CD4-positive, alpha-beta T cell treated with Interleukin-6 at 100 ng/mL for 8 hours (primary cell): ENCODE measurements at regions not wholly inside any gene's neighbourhood (a gene's known extent, or its start where the extent isn't known, plus 50 kb on each side); places are given as distances from the start of the nearest gene placed in this dataset.

Experiments used
- DNase-seq: peaks from one replicate; pipeline ENCODE4 v3.0.0-alpha.2; 2020; ENCODE audit warnings: mixed read lengths, low spot score

GRCh38 chr3:16658004-16658924, 53.0 kb upstream of the DAZL start:
- no peak for DNase-seq

DNA sequence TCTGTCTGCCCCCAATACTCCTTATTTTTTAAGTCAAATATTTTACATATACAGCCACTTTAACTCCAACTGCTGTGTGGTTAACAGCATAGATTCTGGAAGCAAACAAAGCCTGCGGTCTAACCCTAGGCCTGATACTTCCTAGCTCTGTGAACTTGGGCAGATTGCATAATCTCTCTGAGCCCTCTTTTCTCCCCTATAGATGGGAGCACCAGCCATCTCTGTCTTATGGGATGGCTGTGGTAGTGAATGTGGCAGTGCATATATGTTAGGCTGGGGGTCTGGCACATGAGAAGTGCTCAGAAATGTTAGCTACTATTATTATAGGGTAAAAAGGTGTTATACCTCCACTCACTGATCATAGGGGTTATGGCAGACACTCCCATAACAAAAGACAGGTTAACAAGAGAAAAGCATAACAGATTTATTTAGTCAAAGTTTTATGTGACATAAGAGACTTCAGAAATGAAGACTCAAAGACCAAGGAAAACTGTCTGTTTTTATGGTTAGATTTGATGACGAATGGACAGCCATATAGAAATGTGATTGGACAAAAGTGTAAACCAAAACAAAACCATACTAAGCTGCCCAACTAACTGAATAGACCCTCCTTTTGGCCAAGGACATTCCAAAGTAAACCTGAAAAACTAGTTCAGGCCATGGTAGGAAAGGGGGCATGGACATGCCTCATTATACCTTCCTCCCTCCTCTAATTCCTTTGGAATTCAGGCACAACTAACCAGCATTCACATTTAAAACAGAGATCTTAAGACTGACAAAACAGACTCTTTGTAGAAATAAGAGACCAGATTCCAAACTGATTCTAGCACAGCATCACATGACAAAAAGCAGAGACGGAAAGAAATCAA, 53.9 kb upstream of the DAZL start:
- no peak for DNase-seq

- DNase-seq: no peak
Measured at GRCh38 chr3:16663854-16664712, 58.9 kb upstream of the DAZL start.

DNA sequence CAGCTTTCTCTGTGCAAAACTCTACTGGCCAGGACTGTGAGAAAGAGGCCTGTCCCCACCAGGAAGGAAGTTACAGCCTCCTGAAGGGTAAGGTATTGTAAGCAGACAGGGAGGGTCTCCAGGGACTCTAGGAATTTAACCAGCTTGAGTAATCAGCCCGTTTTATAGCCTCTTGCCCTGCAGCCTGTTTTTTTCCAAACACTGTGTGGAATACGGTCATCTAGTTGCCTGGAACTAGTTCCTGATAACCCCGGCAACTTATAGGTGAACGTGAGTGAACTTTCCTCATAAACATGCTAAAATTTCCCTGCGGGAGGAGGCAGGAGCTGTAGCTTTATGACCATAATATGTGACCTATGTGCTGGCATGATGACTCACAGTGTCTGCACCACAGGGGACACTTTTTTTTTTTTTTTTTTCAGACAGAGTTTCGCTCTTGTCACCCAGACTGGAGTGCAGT, 60.1 kb upstream of the DAZL start:
- no peak for DNase-seq

DNA sequence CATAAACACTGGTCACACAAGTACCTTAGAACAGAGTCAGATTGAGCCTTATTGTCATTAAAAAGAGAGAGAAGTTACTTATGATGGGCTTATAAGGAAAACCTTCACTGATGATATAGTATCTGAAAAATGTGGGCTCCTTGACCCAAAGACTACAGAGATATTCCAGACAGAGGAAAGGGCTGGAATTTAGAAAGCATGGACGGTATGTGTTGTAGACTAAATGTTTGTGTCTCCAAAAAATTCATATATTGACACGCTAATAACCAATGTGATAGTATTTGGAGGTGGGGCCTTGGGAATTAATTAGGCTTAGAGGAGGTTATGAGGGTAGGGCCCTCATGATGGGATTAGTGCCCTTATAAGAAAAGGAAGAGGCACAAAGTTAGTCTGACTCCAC, 61.0 kb upstream of the DAZL start:
- DNase-seq: no peak

GRCh38 chr3:16667633-16668032, 62.4 kb upstream of the DAZL start:
- DNase-seq: no peak

DNA sequence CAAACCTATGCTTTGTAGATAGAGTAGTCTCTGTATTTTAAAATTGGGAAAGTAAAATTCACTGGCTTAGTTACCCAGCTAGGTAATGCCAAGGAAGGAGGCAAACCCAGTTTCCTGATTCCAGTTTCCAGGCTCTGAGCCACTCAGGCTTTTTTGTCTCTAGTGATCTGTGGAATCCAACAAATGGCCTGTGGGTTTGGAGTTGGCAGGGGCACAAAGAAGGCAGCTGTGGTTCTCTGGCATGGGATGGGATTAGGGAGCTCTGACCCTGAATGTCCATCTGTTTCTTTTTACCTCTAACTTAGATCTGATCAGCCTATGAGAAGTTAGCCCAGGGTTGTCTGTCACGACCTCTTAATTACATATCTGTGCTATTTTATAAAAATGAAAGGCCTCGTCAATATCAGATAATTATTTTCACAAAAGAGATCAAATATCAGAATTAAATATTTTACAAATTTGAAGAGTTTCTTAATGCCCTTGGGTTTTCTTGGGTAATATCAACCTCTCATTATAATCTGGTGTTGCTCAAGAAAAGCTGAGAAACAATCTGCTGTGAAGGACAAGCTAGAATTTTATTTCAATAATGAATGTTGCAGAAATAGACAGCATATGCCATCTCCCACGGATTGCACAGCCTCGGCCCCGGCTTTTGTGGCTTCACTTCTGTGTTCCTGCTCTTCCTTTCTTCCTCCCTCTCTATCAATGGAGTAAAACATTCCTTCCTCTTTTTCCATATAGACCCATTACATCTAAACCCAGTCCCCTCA, 63.7 kb upstream of the DAZL start:
- no peak for DNase-seq

DNA sequence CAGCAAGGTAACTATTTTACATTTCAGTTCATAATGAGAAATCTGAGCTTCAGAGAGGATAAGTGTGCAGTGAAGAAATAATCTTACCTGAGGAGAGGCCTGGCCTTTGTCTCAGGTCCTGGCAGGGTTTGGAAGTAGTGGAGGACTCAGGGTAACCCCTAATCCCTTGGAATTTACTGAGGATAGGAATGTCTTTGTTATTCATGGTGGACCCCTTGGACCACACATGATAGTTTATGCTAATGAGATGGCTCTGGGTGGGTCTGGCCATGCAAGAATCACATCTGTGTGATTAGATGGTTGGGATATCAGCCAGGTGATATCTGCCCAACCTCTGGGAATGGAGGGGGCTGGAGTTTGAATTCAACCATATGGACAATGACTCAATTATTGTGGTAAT, 65.0 kb upstream of the DAZL start:
- DNase-seq: no peak

DNA sequence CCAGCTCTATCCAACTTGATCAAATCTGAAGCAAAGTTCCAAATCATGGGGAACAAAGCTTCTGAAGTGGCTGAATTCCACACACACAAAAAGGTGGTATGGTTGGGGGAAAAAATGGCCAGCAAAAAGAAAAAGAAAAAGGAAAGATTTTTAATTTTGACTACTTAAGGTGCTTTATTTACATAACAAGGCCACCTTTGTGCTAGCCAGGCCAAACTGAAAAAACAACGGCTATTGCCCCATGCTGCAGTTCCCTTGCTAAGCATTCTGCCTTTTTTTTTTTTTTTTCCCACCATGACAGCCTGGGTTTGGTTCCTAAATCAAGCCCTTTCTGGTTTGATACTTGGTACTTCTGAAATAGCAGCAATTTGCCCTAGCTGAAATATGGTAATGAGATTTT, 66.5 kb upstream of the DAZL start:
- DNase-seq: no peak

DNA sequence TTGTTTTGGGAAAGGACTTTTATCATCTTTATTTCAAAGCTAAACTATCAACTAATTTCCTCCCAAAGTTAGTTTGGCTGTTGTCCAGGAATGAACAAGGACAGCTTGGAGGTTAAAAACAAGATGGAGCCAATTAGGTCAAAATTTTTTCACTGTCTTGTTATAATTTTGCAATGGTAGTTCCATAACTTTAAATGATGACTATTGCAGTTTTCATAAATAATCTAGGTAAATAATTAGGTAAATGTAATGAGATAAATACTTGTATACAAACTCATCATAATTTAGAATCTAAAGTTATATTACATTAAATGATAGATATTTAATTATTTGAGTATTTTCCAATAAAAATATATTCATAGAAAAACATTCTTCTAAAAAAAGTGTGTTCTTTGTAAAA, 68.3 kb upstream of the DAZL start:
- DNase-seq: no peak

DNA sequence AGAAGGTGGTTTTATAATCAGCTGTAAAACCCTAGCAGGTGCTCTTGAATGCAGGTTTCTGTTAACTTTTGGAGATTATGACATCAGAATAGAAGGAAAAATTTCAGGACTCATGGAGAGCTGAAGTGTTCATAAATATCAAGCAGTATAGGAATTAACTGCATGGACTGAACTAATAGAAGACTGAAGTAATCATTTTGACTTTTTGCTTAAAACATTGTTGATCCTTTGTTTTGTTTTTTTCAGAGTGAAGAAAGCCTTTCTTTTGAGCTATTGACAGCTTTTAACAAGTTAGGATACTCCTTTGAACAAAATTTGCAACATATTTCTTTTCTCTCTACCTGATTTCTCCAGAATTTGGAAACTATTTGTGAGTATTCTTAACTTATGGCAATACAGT, 70.6 kb upstream of the DAZL start:
- DNase-seq: no peak

DNA sequence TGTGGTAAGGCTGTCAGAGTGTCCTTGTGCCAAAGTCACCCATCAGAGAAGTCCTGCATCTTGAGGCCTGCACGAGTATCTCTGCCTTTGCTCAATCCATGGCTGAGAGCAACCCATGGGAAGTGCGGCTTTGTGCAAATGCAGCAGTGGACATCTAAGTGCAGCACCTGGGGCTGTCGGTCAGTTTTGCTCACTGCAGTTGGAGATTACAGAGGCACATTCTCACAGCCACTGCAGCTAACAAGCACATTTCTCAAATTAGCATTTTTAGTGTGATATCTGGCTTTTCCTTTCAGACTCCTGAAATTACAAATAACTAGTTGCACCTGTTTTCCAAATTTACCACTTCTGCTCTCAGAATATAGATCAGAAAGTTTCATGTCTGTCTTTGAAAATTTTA, 81.5 kb upstream of the DAZL start:
- no peak for DNase-seq

DNA sequence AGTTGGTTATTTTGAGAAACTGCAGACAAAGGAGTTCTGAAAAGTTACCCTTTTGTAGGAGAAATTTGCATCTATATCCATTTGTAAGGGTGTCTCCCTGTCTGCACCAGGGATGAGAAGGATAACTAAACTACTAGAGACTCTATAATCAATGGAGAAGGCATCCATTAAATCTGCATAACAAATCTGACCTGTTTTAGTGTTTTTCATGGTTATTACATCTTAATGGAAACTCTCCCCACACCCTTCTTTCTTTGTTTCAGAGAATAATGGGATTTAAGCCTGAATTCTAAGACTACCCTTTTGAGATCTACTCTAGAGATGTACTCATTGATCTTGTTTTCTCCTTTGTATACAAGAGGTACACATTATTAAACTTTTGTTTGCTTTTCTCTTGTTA, 82.0 kb upstream of the DAZL start:
- no peak for DNase-seq

DNA sequence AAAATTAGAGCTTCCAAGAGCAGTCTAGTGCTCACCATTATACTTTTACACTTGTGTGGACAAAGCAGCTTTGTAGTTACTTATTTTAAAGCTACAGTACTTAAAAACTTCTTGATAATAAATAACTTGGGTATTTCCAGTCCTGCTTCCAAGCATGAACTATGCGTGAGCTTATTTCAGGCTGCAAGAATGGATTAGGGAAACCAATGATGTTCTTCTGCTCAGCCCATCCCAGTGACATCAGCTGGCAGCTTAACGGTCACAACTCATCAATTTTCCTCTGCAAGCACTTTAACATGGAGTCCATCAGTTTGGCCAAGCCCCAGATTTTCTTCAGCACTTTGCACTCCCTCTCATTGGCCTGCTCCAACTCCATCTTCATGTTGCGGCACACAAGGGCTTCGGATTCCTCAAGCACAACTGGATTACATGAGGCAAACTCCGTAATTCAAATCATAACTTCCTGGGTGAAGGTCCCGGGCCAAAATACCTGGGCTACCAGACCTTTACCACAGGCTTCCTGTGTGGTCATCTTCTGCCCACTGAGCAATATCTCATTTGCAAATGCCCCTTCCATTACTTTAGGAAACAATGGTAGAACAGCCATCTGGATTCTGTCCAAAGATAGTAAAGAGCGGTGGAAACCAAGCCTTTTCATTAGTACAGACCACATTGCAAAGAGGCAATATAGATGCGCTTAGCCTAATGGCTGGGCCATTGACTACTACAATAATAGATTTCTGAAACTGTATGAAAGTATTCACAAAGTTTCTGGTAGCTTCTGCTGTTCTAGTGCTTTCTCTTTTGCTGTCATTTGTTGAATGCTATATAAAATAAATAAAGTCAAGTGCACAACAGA, 87.5 kb upstream of the DAZL start:
- no peak for DNase-seq

DNA sequence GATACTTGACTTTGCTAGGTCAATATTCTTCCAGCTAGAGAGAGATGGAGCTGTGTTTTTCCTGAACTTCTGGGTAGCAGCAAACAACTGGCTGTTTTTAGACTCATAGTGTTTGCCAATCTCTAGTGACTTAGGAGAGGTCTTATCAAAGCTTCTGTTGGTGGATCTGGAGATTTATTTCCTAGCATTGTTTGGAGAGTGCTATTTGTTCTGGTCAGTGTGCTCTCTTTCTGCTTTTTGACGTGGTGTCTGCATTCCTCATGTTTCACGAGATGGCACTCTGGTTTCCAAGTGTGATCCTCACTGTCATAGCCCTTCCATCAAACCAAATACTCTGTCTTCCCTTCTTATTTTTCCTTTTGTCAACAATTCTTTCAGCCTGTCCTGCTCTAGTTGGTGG, 88.6 kb upstream of the DAZL start:
- DNase-seq: no peak

GRCh38 chr3:16695710-16696109, 90.5 kb upstream of the DAZL start:
- no peak for DNase-seq

DNA sequence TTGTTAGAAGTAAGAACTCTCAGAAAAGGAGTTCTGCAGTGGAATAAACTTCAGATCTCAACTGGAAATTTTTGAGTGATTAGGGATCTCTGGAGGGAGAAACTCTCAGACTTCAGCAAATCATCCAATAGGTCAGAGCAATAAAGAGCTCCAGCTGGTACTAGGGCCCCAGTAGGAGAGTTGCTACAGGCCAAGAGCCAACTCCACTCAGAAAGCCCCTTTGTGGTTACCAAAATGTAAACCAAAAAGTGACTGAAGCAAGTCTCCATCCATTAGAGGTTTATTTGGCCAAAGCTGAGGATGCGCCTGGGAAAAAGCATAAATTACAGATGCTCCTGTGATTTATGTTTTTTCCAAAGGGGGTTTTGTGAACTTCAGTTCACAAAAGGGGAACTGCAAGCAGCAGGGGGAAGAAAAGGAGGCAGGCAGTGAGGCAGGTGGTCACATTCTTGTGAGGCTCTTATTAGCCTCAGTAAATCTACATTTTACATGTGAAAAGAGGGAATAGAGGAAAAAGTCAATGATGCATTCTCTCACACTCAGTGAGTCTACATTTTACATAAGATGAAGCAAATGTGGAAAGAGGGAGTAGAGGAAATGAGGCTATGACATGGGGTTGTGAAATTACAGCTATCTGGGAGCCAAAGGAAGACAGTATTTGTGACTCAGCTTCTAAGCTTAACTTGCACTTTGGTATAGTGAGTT, 92.4 kb upstream of the DAZL start:
- DNase-seq: no peak

DNA sequence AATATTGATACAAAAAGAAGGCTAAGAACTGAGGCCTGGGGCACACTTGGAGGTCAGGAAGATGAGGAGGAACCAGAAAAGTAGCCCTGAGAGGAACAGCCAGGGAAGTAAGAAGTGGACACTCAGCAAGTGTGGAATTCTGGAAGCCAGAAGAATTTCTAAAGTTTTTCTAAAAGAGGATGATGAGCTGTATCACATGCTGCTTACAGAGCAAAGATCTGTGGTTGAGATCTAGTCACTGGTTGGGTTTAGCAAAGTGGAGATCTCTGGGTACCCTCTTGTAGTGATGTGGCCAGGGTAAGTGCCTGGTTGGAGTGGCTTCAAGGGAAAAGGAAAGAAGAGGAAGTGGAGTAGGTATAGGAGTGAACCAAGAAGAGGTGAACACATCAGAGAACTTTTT, 95.4 kb upstream of the DAZL start:
- DNase-seq: no peak

DNA sequence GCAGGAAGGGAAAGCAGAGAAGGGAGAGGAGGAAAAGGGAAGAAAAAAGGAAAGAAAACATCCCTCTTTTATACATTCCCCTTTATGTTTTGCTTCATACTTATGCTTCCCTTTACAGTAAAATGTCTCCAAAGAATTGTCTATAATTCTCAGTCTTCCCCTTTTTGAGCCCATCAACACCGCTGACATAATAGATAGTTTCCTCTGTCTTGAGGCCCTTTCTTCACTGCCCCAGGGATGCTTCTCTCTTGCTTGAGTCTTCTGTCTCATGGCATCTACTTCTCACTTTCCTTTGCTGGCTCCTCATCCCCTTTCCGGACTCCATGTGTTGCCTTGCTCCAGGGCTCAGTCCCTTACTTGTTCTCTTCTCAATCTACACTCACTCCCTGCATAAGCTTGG, 99.7 kb upstream of the DAZL start:
- DNase-seq: no peak

DNA sequence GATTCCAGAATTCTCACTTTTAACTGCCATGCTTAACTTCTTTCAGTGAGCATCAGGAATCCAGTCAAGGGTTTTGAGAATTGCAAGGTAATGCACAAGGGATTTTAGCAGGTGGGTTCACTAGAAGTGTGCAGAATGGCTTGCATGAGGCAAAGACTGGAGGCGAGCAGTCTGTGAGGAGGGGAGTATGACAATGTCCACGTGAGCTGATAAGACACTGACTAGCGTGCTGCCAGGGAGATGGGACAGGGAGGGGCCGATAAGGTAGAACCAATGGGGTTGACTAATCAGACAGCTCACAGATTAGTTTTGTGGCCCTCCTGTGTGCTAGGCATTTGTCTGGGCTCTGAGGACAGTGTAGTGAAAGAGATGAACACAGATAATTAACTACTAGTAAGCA, 102.0 kb upstream of the DAZL start:
- no peak for DNase-seq
